ENCODE measurements at regions not wholly inside any gene's neighbourhood (a gene's known extent, or its start where the extent isn't known, plus 50 kb on each side); places are given as distances from the start of the nearest gene placed in this dataset.

DNA sequence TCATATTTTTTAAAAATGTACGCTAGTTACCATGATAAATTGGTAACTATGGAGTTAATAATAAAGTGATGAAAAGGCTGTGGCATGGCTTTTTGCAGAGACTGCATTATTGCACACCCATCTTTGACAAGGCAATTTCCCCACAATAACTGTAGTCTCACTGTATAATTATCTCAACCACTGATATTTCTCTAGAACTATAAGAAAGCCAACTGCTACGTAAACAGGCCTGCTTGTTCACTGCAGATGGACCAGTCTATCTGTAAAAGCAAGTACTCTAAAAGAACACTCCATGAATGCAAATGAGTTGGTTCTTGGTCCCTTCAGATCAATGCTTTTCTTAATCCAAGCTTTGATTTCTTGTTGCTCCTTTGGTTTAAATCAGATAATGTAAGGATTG is 218.7 kb downstream of the RBM43 start:
- H3K4me3 ChIP-seq, result no peak overlapping the region
- no peak overlapping the region for H3K27ac ChIP-seq (replicated peaks in 1 of 4)
- 88% methylated on average over 2 of the region's 2 CpGs for WGBS
- TF ChIP-seq, protein P1, sequence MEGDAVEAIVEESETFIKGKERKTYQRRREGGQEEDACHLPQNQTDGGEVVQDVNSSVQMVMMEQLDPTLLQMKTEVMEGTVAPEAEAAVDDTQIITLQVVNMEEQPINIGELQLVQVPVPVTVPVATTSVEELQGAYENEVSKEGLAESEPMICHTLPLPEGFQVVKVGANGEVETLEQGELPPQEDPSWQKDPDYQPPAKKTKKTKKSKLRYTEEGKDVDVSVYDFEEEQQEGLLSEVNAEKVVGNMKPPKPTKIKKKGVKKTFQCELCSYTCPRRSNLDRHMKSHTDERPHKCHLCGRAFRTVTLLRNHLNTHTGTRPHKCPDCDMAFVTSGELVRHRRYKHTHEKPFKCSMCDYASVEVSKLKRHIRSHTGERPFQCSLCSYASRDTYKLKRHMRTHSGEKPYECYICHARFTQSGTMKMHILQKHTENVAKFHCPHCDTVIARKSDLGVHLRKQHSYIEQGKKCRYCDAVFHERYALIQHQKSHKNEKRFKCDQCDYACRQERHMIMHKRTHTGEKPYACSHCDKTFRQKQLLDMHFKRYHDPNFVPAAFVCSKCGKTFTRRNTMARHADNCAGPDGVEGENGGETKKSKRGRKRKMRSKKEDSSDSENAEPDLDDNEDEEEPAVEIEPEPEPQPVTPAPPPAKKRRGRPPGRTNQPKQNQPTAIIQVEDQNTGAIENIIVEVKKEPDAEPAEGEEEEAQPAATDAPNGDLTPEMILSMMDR (IDR thresholded peaks at IDR 0.05), result no peak
- TF ChIP-seq POLR2AphosphoS5 (IDR thresholded peaks at IDR 0.05), result no peak
- TF ChIP-seq EP300 (IDR thresholded peaks at IDR 0.05), result no peak
- no peak for TF ChIP-seq POLR2A (IDR thresholded peaks at IDR 0.05; ENCODE audit: low read depth)
- DNase-seq (ENCODE audit: extremely low spot score), result no peak
- H3K9me3 ChIP-seq, result no peaks in the 10 kb centered on the region
- H3K4me1 ChIP-seq, result no peaks in the 10 kb centered on the region
- no peaks in the 10 kb centered on the region for H3K27me3 ChIP-seq
- no peaks in the 10 kb centered on the region for H3K36me3 ChIP-seq
- intact Hi-C loops (cut with DNase I), result no loop called here

DNA sequence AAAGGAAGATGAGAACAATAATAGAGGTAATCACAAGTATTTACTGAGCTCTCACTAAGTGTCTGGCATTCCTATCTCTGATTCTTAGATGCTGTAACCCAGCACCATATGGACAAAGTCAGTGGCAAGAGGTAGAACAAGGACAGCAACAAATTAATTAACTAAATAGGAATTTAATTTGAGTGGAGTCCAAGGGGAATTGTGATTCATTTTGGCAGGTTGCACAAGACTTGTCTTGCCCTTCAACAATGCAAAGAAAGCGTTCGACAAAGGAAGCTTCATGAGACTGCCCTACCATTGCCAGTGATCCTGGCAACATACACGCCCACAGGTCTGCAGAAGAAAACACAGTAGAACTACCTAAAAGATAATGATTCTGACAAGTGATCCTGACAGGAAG is 221.6 kb downstream of the RBM43 start:
- TF ChIP-seq POLR2AphosphoS5 (IDR thresholded peaks at IDR 0.05) (no peak), EP300 (IDR thresholded peaks at IDR 0.05) (no peak), POLR2A (IDR thresholded peaks at IDR 0.05; ENCODE audit: low read depth) (no peak)
- TF ChIP-seq, protein P1 (IDR thresholded peaks at IDR 0.05), result no peak
- intact Hi-C loops (cut with DNase I), result no loop called here
- WGBS, result 87% methylated on average over 3 of the region's 3 CpGs
- Histone ChIP-seq H3K9me3 (no peaks in the 10 kb centered on the region), H3K27me3 (no peaks in the 10 kb centered on the region), H3K36me3 (no peaks in the 10 kb centered on the region), H3K27ac (replicated peaks in 1 of 4) (no peak overlapping the region), H3K4me3 (no peak overlapping the region), H3K4me1 (no peaks in the 10 kb centered on the region)
- DNase-seq (ENCODE audit: extremely low spot score), result no peak

DNA sequence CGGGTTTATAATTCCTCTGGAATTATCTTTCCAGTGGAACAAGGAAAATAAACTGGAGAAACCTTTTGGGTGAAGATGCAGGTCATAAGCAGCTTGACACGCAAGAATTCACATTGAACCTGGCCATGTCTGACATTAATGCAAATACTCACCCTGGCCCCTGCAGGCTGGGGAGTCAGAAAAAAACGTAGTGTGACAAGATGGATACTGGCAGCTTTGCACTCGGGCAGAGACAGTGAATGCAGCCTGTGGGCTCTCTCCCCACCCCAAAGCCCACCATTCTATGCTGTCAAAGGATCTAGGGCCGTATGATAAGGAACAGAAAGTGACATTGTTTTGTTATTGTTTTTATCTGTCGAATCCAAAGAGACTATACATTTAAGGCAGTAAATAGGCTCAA is 223.1 kb downstream of the RBM43 start:
- Histone ChIP-seq H3K36me3 (no peaks in the 10 kb centered on the region), H3K27ac (replicated peaks in 1 of 4) (no peak overlapping the region), H3K4me3 (no peak overlapping the region), H3K9me3 (no peaks in the 10 kb centered on the region), H3K27me3 (no peaks in the 10 kb centered on the region), H3K4me1 (peaks cover 0 to 3% (median 2%) of the 10 kb centered on the region in 4 donors)
- DNase-seq (ENCODE audit: extremely low spot score), result no peak
- intact Hi-C loops (cut with DNase I), result no loop called here
- TF ChIP-seq, protein P1 (IDR thresholded peaks at IDR 0.05), result no peak
- no peak for TF ChIP-seq POLR2AphosphoS5 (IDR thresholded peaks at IDR 0.05)
- TF ChIP-seq EP300 (IDR thresholded peaks at IDR 0.05), result no peak
- no peak for TF ChIP-seq POLR2A (IDR thresholded peaks at IDR 0.05; ENCODE audit: low read depth)
- WGBS, result 84% methylated on average over 6 of the region's 6 CpGs

DNA sequence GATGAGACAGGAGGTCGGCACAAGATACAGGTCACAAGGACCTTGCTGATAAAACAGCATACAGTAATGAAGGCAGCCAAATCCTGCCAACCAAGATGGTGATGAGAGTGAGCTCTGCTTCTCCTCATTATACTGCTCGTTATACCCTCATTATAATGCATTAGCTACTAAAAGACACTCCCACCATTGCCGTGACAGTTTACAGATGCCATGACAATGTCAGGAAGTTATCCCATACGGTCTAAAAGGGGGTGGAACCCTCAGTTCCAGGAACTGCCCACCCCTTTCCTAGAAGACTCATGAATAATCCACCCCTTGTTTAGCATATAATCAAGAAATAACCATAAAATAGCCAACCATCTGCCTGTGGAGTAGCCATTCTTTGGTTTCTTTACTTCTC is 224.2 kb downstream of the RBM43 start:
- DNase-seq (ENCODE audit: extremely low spot score), result no peak
- Histone ChIP-seq H3K4me1 (peaks cover 0 to 13% (median 13%) of the 10 kb centered on the region in 4 donors), H3K36me3 (no peaks in the 10 kb centered on the region), H3K9me3 (no peaks in the 10 kb centered on the region), H3K27ac (replicated peaks in 1 of 4) (no peak overlapping the region), H3K4me3 (no peak overlapping the region), H3K27me3 (no peaks in the 10 kb centered on the region)
- TF ChIP-seq, protein P1 (IDR thresholded peaks at IDR 0.05), result no peak
- no peak for TF ChIP-seq POLR2A (IDR thresholded peaks at IDR 0.05; ENCODE audit: low read depth)
- no peak for TF ChIP-seq EP300 (IDR thresholded peaks at IDR 0.05)
- no peak for TF ChIP-seq POLR2AphosphoS5 (IDR thresholded peaks at IDR 0.05)
- intact Hi-C loops (cut with DNase I), result no loop called here
- WGBS, result 73% methylated on average over 4 of the region's 4 CpGs

Data from esophagus muscularis mucosa (tissue), 4 donors.